ENCODE measurements at regions not wholly inside any gene's neighbourhood (a gene's known extent, or its start where the extent isn't known, plus 50 kb on each side); places are given as distances from the start of the nearest gene placed in this dataset.
"Not testable (repeated sequence)": the region's sequence is repeated elsewhere in the genome, so short reads cannot be mapped to it uniquely, and the experiment has no call there.

DNA sequence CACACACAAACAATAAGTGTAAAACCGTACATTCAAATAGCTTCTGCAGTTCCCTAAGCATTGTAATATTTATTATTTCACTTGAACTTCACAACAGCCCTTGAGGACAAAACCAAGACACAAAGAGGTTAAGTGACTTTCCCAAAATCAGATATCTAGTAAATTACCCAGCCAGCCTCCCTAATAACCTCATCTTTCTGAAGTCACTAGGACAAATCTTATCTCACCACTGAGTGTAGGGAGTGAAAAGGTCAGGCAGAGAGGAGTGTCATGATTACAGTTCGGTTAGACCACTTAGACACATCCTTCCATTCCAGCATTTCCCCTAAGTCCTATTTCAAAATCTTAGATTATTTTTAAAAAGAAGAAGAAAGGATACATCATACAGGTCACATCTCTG, 377.3 kb upstream of the NFIA start:
- no peak for DNase-seq

DNA sequence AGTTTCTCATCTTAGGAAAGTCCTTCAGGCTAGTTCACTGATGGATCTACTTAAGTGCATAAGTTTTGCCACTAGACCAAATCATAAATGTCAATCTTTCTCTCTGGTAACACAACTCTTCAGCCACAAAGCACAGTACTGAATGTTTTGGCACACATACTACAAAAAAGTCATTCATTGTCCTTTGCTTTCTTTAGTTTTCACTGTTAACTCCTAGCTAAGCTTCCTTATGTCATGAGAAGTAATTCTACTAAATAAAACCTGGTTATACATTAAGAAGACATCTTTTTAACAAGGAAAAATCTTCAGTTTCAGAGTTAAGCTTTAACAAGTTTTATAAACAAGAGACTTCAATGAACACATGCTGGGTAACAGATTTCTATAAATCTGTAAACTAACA, 379.2 kb upstream of the NFIA start:
- no peak for DNase-seq

DNA sequence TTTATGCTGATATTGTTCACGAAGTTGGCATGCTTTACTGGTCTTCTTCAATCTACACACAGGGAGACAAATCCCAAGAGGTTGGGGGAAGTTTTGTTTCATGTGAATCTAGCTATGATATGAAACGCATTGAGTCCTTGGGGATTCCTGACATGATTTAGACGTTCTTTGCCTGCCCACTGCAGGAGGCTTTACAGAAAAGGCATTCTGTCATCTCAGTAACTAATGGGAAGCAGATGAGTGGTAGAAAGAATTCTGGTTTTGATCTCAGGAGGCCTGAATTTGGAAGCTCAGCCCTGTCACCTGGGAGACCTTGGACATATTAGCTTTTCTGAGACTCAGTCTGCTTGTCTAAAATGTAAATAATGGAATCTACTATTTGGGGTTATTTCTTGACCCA, 383.0 kb upstream of the NFIA start:
- no peak for DNase-seq

DNA sequence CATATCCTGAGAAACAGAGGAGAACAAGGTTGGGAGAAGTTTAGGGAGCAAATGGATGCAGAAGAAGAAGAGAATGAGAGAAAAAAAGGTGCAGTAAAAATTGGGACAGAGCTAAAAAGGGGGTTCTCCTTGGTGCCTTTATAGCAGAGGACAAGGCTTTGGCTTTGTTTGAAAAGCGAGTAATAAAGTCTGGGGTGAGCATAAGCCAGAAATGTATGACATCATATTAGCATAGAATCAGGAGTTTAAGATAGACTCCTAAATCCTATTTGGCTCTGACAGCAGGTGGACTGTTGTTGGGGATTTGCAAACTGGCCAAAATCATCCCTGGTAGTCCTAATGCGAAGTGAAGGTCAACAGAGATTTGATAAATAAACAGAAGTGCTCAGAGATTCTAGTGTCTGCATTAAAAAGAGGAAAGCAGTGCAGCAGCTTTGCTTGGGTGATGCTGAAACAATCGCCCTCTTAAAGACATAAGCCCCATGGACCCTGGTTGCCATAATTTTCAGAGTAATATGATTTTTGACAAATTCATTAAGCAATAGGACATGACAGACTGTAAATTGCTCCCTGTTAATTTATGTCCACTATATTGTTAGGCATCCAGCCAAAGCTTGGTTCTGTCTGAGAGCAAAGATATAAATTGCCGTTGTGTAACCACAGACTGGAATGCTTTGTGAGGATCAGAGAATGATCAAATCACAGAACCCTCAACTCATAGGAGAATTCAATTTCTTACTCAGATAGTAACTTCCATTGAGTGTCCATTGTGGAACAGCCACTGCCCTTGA, 385.0 kb upstream of the NFIA start:
- no peak for DNase-seq

DNA sequence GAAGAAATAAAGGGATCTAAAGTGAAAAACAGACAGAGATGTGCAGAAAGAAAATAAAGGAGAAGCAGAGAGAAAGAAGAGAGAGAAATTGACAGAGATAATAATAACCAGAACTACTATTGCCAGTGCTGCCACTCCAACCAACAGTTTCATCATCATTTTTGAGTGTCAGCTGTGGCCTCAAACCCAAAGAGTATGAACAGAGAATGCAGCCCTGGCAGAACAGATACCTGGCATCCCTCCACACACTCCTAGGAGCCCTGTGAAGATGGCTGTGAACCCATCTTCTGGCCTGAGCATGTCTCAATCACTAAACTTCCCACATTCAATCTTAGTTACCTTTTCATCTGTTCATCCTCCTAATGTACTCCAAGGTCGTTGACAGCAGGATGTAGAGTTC, 385.8 kb upstream of the NFIA start:
- DNase-seq: no peak

DNA sequence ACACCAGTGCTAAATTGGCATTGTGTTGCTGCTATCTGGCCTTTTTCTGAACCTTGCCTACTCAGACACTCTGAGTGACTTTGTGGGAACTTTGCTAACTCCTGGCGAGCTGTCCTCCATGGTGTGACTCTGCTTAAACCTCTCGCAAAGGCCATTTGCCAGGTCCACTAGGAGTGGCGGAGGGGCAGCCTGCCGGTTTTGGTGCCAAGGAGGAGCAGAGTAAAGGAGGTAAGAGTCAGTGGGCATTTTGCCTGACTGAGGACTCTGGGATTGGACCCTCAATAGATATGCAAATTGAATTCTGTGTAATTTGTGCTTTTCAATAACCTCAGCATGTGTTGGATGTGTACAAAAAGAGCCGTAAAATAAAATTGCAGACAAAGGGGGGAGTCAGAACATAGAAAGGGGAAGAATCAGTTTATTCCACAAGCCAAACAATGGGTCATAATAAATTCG, 386.6 kb upstream of the NFIA start:
- no peak for DNase-seq

DNA sequence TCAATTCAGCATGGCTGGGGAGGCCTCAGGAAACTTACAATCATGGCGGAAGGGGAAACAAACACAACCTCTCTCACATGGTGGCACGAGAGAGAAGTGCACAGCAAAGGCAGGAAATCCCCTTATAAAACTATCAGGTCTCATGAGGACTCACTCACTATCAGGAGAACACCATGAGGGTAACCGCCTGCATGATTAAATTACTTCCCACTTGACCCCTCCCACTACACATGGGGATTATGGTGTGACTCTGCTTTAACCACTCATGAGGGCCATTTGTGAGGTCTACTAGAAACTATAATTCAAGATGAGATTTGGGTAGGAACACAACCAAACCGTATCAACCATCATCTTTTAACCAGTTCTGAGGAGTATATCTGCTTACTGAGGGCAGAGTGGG, 387.4 kb upstream of the NFIA start:
- DNase-seq: no peak

DNA sequence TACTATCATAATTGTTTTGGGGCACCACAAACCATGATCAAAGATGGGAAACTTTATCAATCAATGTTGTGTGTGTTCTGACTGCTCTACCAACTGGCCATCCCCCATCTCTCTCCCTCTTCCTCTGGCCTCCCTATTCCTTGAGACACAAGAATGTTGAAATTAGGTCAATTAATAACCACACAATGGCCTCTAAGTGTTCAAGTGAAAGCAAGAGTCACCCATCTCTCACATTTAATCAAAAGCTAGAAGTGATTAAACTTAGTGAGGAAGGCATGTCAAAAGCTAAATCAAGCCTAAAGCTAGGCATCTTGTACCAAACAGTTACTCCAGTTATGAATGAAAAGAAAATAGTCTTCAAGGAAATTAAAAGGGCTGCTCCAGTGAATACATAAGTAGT, 390.3 kb upstream of the NFIA start:
- no peak for DNase-seq

DNA sequence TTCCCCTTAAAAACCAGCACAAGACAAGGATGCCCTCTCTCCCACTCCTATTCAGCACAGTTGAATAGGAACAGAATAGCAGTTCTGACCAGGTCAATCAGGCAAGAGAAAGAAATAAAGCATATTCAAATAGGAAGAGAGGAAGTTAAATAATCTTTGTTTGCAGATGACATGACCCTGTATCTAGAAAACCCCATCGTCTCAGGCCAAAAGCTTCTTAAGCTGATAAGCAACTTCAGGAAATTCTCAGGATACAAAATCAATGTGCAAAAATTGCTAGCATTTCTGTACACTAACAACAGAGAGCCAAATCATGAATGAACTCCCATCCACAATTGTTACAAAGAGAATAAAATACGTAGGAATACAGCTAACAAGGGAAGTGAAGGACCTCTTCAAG, 394.1 kb upstream of the NFIA start:
- DNase-seq: not testable (repeated sequence)

DNA sequence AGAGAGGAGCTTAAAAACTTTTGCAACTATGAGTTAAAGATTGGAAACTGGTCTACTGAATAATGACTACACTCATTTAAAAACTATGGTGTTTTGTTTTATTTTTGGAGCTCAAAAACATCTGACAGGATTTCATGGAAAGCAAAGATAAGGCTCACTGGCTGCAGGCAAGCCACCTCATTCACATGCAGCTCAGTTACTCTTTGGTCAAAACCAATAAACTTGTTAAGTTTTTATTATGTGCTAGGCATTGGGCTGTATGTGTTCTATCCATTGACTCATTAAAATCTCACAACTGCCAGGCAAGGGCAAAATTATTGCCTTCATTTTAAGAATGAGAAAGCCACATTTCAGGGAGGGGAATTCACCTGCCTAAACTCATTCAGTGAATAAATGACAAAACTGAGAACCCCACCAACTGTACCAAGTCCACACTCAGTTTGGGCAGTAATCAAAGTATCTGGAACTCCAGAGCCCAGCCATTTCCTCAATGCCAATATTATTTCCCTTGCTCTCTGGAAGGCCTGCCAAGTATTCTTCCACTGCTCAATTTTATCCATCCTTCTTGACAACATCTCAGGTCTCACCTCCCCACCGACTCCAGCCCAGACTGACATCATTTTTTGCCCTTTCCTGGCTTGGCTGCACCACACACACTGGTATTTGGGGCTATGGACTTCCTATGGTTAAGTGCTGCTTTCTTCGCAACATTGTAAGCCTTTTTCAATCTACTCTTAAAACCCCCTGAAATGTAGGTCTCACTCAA, 401.1 kb upstream of the NFIA start:
- DNase-seq: no peak

DNA sequence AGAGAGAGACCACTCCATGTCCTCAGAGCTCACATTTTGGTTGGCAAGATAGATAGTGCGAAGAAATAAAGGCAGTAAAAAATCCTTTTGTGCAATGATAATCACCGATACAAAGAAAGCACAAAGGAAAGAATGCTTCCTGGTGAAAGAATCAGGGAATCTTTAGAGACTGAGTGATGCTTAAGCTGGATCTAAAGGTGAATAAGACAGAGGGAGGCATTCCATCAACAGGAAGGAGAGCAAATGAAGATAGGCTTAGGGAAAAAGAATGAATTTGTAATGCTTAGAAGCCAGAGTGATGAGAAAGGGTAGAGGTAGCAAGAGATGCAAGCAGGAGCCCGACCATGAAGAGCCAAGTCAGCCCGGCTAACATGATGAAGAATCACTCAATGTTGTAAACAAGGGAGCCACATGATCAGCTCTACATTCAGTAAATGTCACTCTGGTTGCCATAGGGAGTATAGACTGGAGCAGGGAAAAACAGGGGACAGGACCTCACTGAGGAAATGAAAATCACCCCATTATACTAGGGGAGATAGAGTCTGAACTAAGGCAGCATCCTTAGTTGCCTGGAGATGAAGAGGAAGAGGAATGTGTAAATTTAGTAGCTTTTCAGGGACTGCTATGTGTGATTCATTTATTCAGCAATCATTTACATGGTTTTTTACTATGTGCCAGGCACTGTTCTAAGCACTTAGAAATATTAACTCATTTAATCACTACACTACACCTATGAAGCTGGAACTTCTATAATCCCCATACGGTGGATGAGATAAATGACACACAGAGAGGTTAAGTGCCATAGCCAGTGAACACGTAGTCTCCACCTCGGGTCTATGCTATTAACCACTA, 402.6 kb upstream of the NFIA start:
- DNase-seq: no peak

DNA sequence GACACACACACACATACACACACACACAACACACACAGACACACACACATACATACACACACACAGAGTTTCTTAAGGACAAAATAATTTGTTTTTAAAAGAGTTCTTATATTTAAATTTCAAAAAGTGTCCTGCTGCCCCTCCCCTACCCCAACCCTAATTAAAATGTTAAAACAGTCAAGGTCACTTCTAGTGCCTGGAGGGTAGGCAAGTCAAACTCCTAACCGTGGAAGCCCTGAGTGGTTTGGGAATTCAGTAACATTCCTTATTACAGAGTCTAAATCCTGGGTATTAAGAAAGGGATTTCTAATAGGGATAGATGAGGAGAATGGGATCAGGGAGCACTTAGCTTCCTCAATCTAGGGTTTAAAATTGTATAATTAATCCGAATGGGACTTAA, 403.6 kb upstream of the NFIA start:
- DNase-seq: no peak

DNA sequence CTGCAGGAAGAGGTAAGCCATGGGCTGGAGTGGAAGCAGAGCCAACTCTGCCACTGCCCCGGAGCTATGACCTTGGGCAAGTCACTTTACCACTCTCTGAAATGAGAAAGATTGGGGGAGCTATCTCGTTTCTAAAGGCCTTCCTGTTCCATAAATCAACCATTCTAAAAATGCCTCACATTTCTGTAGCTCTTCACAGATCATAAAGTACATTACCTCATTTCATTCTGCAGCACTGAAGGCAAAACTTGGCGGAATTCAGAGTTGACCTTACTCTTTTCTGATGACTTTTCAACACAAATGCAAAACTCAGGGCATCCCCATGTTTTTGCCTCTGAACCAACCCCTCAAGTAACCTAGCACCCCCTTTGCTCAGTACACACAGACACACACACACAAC, 404.0 kb upstream of the NFIA start:
- DNase-seq: no peak

DNA sequence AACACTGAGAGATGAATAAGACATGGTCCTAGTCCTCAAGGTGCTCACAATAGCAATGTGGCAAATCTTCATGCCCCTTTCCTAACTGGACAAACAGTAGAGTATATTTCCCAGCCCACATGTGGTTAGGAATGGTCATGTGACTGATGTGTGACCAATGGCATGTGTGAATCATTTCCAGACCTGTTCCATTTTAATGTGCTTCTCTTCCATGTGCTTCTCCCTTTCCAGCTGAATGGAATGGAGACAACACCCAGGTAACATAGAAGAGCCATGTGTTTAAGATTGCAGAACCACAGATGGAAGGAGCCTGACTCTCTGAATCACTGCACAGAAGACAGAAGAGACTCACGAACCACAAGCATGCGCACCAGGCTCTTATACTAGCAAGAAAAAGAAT, 409.9 kb upstream of the NFIA start:
- DNase-seq: no peak

DNA sequence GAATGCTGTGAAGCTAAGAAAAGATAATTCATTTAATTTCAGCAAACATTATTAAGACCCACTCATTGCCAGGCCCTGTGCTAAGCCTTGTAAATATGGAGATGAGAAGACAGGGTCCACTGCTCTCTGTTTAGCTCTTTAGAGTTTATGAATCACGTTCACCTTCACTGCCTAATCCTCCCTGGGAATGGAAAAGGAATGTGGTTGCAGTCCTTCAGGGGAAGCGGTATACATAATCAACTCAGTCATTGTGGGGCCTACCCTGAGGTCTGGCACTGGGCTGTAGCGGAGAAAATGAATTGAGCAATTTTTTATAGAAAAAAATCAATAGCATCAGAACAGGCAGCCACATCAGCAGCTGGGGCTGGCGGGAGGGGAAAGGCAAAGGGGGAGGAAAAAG, 412.1 kb upstream of the NFIA start:
- no peak for DNase-seq

DNA sequence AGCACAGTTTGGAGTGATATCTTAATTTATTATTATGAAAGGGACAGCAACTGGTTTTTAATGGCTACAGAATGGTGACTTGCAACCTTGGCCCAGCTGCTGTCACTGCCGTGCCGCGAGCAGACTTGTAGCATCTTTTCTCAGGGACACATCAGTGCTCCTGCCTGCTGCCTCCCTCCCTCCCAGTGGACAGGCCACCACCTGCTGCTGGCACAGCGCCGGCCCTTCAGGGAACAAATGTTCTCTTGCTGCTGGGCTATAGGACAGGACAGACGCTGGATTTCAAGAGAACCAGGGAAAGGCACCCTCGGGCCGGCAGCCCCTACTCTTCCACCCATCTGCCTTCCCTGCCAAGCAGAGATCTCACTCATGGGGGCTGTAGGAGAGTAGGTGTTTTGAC, 413.8 kb upstream of the NFIA start:
- no peak for DNase-seq

DNA sequence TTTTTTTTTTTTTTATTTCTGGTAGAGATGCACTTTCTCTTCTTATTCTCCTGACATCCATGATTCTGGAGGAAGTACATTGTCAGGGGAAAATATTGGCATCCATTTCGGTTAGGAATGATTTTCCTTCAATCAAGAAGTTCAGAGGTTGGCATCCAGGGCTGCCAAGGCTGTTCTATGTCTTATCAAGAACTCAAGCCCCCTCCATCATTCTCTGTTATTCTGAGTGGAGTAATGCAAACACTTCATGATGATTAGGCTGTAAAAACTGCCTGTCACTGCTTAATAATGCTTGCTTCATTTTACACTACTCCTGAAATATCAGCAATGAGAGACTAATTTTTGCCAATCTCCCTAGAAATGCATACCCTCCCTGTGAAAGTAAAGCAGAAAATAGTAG, 417.1 kb upstream of the NFIA start:
- no peak for DNase-seq

DNA sequence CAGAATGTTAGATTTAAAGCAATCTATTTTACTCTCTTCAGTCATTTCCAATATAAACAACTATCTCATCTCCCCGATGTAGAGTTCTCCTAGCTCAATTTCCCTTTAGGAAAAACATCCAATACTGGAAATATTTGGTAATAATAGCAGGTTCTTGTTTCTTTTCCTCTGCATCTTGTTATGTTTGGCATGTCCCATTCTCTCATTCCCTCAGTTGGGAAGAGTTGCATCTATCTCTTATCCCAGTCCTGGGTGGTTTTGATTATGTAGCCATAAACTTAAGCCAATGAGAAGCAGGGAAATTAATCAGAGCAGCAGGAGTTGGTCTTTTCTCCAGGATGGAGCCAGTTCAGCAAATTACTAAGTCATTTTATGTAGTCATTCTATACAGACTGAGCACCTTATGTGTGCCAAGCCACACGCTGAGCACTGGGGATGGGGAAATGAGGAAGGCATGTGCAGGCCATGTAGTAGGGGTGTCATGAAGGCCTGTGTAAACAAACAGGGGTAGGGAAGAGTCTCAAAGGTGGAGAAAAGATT, 418.2 kb upstream of the NFIA start:
- DNase-seq: no peak

DNA sequence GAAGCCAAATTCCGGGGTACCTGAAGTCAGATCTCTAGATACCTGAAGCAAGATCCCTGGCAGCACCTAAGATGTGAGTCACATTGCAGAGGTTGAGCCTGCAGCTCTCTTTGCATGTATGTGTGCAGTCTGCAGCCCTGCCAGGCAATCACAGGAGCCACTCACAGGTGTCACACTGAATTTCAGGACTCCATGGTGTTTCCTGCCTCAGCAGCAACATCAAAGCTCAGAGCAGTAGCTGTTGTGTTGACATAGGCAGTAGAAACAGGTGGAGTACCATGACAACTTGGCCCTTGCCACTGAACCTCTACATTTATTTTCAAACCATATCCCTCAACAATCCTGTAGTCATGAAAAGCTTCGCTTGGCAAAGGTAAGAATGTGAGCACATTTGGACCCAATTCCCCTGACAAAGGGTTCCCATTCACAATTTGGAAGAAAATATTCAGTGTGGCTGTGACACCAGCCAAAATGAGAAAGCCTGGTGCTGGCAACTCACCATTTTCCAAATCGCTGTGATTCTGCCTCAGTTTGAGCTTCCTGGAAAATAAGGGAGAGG, 419.8 kb upstream of the NFIA start:
- no peak for DNase-seq

DNA sequence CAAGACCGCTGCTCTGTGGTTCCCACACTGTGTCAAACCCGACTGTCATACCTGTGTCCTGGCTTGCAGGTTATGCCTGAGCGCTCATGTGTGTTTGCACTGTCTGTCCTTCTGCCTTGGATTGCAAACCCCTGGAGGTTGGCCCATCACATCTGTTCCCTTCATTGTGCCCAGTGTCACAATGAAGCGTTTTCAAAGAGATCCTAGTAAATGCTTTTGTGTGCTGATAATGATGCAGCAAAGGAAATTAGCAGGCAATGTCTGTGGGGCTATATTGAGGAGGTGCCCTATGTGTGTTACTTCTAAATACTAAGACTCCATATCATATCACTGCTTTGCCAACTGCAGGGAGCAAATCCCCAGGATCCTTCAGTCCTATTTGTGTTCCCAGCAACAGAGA, 424.4 kb upstream of the NFIA start:
- no peak for DNase-seq

DNA sequence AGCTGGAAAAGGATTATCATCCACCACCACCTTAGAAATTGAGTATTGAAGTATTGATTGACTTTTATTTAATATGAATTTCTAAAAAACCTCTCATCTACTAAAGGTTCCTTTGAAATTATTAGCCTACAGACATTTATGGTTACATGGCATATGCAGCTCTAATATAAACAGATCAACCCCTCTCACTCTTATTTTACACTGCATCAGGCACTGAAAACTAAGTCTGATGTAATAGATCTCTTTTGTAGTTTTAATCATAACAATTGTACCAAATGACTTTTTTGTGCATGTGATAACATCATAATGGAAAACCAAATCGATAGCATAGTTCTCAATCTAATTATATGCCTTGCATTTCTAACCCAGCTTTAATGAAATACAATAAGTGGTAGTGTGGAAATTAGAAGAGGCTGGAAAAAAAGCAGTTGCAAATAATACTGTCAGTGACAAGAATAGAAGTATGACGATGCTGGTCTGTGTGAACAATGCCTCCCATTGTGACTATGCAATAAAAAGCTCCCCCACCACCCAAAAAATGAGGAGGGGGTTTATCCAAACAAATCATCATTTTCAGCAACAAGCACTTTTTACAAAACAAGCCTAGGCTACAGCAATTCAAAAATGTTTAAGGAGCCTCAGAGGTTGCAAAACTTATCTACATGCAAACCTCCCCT, 426.5 kb upstream of the NFIA start:
- DNase-seq: no peak

DNA sequence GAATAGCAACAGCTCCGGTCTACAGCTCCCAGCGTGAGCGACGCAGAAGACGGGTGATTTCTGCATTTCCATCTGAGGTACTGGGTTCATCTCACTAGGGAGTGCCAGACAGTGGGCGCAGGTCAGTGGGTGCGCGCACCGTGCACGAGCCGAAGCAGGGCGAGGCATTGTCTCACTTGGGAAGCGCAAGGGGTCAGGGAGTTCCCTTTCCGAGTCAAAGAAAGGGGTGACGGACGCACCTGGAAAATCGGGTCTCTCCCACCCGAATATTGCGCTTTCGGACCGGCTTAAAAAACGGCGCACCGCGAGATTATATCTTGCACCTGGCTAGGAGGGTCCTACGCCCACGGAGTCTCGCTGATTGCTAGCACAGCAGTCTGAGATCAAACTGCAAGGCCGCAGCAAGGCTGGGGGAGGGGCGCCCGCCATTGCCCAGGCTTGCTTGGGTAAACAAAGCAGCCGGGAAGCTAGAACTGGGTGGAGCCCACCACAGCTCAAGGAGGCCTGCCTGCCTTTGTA, 442.3 kb upstream of the NFIA start:
- not testable (repeated sequence) for DNase-seq

All from stimulated activated CD4-positive, alpha-beta T cell treated with anti-CD3 and anti-CD28 coated beads, Interleukin-2, amount 100 ng/mL, for 48 hours (primary cell).